KOPT-K1 (cell line): ENCODE measurements at regions not wholly inside any gene's neighbourhood (a gene's known extent, or its start where the extent isn't known, plus 50 kb on each side); places are given as distances from the start of the nearest gene placed in this dataset.

Source experiments
- H3K27ac ChIP-seq: fragments of 200-600 bp; sonication (generic); 2 replicates; pipeline ENCODE4 v1.5.1; 2016; ENCODE audit warnings: antibody characterized with exemption, mild to moderate bottlenecking, low read depth, low read length; ENCODE audit not compliant: poor library complexity, severe bottlenecking
- H3K36me3 ChIP-seq: fragments of 200-600 bp; sonication (generic); 2 replicates; pipeline ENCODE4 v1.5.1; 2017; ENCODE audit warnings: antibody characterized with exemption, mild to moderate bottlenecking, low read length, moderate library complexity; ENCODE audit not compliant: insufficient read depth
- H3K9me3 ChIP-seq: fragments of 200-600 bp; sonication (generic); 2 replicates; pipeline ENCODE4 v1.5.1; 2017; ENCODE audit warnings: antibody characterized with exemption, low read length, mild to moderate bottlenecking; ENCODE audit not compliant: insufficient read depth, poor library complexity, severe bottlenecking

GRCh38 chr6:22883061-22883717 lies 313.8 kb downstream of the HDGFL1 start:
- Histone ChIP-seq H3K27ac (no peak overlapping the region), H3K9me3 (no peaks in the 10 kb centered on the region)

GRCh38 chr6:22884456-22884855 lies 315.1 kb downstream of the HDGFL1 start:
- H3K27ac ChIP-seq, result no peak overlapping the region
- H3K9me3 ChIP-seq, result no peaks in the 10 kb centered on the region
- no peaks in the 10 kb centered on the region for H3K36me3 ChIP-seq

More at GRCh38 chr6:22883061-22883717, 313.8 kb downstream of the HDGFL1 start:
- no peaks in the 10 kb centered on the region for H3K36me3 ChIP-seq

- Histone ChIP-seq H3K9me3 (no peaks in the 10 kb centered on the region), H3K27ac (no peak overlapping the region), H3K36me3 (no peaks in the 10 kb centered on the region)
Observed at GRCh38 chr6:22886650-22887581, 317.6 kb downstream of the HDGFL1 start.

- H3K27ac ChIP-seq, result no peak overlapping the region
- H3K9me3 ChIP-seq, result no peaks in the 10 kb centered on the region
- no peaks in the 10 kb centered on the region for H3K36me3 ChIP-seq
Observed at GRCh38 chr6:22888163-22888752, 318.9 kb downstream of the HDGFL1 start.

GRCh38 chr6:22891934-22892333 lies 322.6 kb downstream of the HDGFL1 start:
- Histone ChIP-seq H3K27ac (no peak overlapping the region), H3K36me3 (no peaks in the 10 kb centered on the region), H3K9me3 (no peaks in the 10 kb centered on the region)

- H3K27ac ChIP-seq, result no peak overlapping the region
Observed at GRCh38 chr6:22892452-22892851, 323.1 kb downstream of the HDGFL1 start.

GRCh38 chr6:22896696-22897095 lies 327.3 kb downstream of the HDGFL1 start:
- Histone ChIP-seq H3K9me3 (no peaks in the 10 kb centered on the region), H3K36me3 (no peaks in the 10 kb centered on the region)

More at GRCh38 chr6:22892452-22892851, 323.1 kb downstream of the HDGFL1 start:
- no peaks in the 10 kb centered on the region for H3K9me3 ChIP-seq
- no peaks in the 10 kb centered on the region for H3K36me3 ChIP-seq

GRCh38 chr6:22899426-22899825 lies 330.1 kb downstream of the HDGFL1 start:
- Histone ChIP-seq H3K36me3 (no peaks in the 10 kb centered on the region), H3K9me3 (no peaks in the 10 kb centered on the region), H3K27ac (no peak overlapping the region)

More at GRCh38 chr6:22896696-22897095, 327.3 kb downstream of the HDGFL1 start:
- no peak overlapping the region for H3K27ac ChIP-seq

- H3K9me3 ChIP-seq, result no peaks in the 10 kb centered on the region
- no peaks in the 10 kb centered on the region for H3K36me3 ChIP-seq
- no peak overlapping the region for H3K27ac ChIP-seq
Observed at GRCh38 chr6:22903826-22904225, 334.5 kb downstream of the HDGFL1 start.

- Histone ChIP-seq H3K36me3 (no peaks in the 10 kb centered on the region), H3K27ac (no peak overlapping the region)
Observed at GRCh38 chr6:22904431-22904830, 335.1 kb downstream of the HDGFL1 start.

GRCh38 chr6:22906091-22906549 lies 336.8 kb downstream of the HDGFL1 start:
- Histone ChIP-seq H3K9me3 (no peaks in the 10 kb centered on the region), H3K36me3 (no peaks in the 10 kb centered on the region), H3K27ac (no peak overlapping the region)

More at GRCh38 chr6:22904431-22904830, 335.1 kb downstream of the HDGFL1 start:
- H3K9me3 ChIP-seq, result no peaks in the 10 kb centered on the region

GRCh38 chr6:22907085-22907484 lies 337.7 kb downstream of the HDGFL1 start:
- H3K36me3 ChIP-seq, result no peaks in the 10 kb centered on the region
- H3K27ac ChIP-seq, result no peak overlapping the region
- no peaks in the 10 kb centered on the region for H3K9me3 ChIP-seq

GRCh38 chr6:22910370-22910769 lies 341.0 kb downstream of the HDGFL1 start:
- no peaks in the 10 kb centered on the region for H3K9me3 ChIP-seq
- no peak overlapping the region for H3K27ac ChIP-seq

GRCh38 chr6:22913612-22914011 lies 344.2 kb downstream of the HDGFL1 start:
- H3K9me3 ChIP-seq, result no peaks in the 10 kb centered on the region

More at GRCh38 chr6:22910370-22910769, 341.0 kb downstream of the HDGFL1 start:
- H3K36me3 ChIP-seq, result no peaks in the 10 kb centered on the region

GRCh38 chr6:22917344-22917743 lies 348.0 kb downstream of the HDGFL1 start:
- Histone ChIP-seq H3K9me3 (no peaks in the 10 kb centered on the region), H3K27ac (no peak overlapping the region), H3K36me3 (no peaks in the 10 kb centered on the region)

More at GRCh38 chr6:22913612-22914011, 344.2 kb downstream of the HDGFL1 start:
- Histone ChIP-seq H3K36me3 (no peaks in the 10 kb centered on the region), H3K27ac (no peak overlapping the region)
